ENCODE measurements at regions not wholly inside any gene's neighbourhood (a gene's known extent, or its start where the extent isn't known, plus 50 kb on each side); places are given as distances from the start of the nearest gene placed in this dataset.
A peak's percentile ranks its signal among the peaks of the same experiment; 100 is the strongest.

DNA sequence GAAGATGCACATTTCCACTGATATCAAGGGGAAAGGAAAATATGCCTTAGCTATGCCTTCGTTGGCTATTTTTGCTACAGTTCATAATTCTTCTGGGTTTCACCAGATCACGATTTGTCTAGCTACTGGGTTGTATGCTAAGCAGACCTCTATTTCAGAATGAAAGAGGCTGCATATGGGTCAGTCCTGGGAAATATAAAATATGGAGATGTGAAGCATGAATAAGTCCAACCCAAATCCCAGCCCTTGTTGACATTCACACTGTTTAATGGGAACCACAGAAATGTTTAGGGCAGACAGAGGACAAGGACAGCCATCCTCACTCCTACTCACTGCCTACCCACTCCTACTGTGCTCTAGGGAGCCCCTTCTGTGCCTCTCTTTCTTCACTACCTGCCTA, 343.2 kb upstream of the CAMK1G start:
- Mint-ChIP-seq H3K27me3 (ENCODE audit: low read depth) (peaks cover 30% of the 10 kb centered on the region), H3K4me3 (ENCODE audit: unreplicated experiment) (no peak overlapping the region), H3K4me1 (ENCODE audit: low read depth) (no peaks in the 10 kb centered on the region), H3K27ac (ENCODE audit: unreplicated experiment) (no peak overlapping the region), H3K36me3 (ENCODE audit: low read depth) (no peaks in the 10 kb centered on the region), H3K9me3 (ENCODE audit: low read depth) (no peaks in the 10 kb centered on the region)
- no peak for DNase-seq (ENCODE audit: low spot score)
- no peak for TF ChIP-seq CTCF (IDR thresholded peaks at IDR 0.05)

- Mint-ChIP-seq H3K27ac (ENCODE audit: unreplicated experiment) (no peak overlapping the region), H3K36me3 (ENCODE audit: low read depth) (no peaks in the 10 kb centered on the region), H3K4me3 (ENCODE audit: unreplicated experiment) (no peak overlapping the region), H3K9me3 (ENCODE audit: low read depth) (no peaks in the 10 kb centered on the region), H3K27me3 (ENCODE audit: low read depth) (peaks cover 32% of the 10 kb centered on the region), H3K4me1 (ENCODE audit: low read depth) (no peaks in the 10 kb centered on the region)
- no peak for TF ChIP-seq CTCF (IDR thresholded peaks at IDR 0.05)
- no peak for DNase-seq (ENCODE audit: low spot score)
These were observed 342.0 kb upstream of the CAMK1G start for GRCh38 chr1:209241487-209241886.

DNA sequence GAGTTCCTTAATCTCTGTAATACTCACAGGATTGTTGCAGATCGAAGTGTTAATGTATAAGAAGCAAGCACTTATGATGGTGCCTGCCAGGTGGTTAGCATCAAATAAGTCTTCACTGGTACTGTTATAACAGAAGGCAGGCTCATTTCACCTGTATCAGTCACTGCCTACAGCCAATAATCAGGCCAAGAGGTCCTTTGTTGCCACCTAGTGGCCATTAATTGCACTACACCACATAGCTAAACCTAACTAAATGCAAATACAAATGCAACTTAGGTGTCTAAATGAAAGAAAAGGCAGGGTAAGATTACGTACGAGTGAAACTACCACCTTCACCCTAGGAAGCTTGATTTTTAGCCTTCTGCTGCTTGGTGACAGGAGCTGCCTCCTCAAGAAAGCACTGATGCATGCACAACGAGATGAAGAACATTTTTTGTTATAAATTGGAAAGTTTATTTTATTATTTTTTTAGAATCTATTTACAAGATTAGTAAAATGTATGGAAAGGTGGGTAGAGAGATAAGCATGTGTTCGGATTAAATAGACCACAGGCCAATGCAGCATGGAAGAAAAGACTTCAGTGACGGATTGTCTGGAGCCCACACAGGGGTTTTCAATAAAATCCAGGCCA, 334.8 kb upstream of the CAMK1G start:
- DNase-seq (ENCODE audit: low spot score): no peak

DNA sequence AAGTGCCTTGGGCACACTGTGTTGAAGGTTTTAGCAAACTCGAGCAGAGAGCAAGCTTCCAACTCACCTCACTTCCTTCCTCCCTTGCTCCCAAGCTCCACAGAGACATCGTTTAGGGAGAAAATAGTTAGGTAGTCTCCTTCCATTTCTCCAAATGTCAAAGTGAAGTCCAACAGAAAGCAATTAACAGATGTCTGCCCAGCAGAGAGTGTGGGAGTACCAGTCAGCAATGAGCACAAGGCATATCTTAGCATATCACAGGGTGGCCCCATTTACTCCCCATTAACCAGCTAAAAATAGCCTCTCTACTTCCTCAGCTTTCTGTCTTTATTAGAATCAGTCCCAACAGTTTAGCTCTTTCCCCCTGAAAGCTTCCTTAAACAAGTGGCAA, 334.2 kb upstream of the CAMK1G start:
- H3K27ac Mint-ChIP-seq (ENCODE audit: unreplicated experiment): no peak overlapping the region
- H3K36me3 Mint-ChIP-seq (ENCODE audit: low read depth): no peaks in the 10 kb centered on the region
- no peak for TF ChIP-seq CTCF (IDR thresholded peaks at IDR 0.05)
- no peaks in the 10 kb centered on the region for H3K9me3 Mint-ChIP-seq (ENCODE audit: low read depth)
- peaks cover 13% of the 10 kb centered on the region for H3K27me3 Mint-ChIP-seq (ENCODE audit: low read depth)
- H3K4me1 Mint-ChIP-seq (ENCODE audit: low read depth): no peaks in the 10 kb centered on the region
- H3K4me3 Mint-ChIP-seq (ENCODE audit: unreplicated experiment): no peak overlapping the region
- DNase-seq (ENCODE audit: low spot score): no peak

More for the DNA sequence above, 334.8 kb upstream of the CAMK1G start:
- Mint-ChIP-seq H3K4me3 (ENCODE audit: unreplicated experiment) (no peak overlapping the region), H3K36me3 (ENCODE audit: low read depth) (no peaks in the 10 kb centered on the region), H3K27me3 (ENCODE audit: low read depth) (peaks cover 12% of the 10 kb centered on the region), H3K4me1 (ENCODE audit: low read depth) (no peaks in the 10 kb centered on the region), H3K27ac (ENCODE audit: unreplicated experiment) (no peak overlapping the region), H3K9me3 (ENCODE audit: low read depth) (no peaks in the 10 kb centered on the region)
- TF ChIP-seq CTCF (IDR thresholded peaks at IDR 0.05): peak; percentile 91

DNA sequence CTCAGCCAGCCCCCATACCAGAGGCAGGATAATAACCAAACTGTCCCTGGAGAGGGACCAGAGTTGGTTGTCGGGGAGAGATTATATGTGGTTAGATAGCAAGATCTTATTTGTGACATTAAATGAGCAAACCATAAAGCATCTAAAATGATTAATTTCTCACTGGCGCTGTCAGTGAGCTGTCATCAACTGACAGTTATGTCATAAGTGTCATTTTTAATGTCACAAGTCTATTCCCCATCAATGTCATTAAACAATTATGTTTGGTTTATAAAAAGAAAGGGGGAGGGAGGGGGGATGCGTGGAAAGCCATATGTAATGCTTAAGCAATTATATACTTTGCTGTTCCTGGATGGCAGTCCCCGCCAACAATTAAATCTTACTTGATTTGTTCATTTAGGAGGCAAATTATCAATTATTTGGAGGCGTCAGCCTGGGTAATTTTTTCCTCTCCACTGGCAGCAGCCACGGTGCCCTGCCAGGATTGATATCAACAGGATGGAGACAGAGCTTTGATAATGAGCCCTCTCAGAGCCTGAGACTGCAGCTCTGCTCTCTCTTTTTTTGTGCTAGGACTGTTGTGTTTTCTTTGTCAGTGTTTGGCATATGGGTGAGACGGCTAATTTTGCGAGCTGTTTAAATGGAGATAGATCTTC, 333.6 kb upstream of the CAMK1G start:
- no peak overlapping the region for H3K27ac Mint-ChIP-seq (ENCODE audit: unreplicated experiment)
- H3K4me3 Mint-ChIP-seq (ENCODE audit: unreplicated experiment): no peak overlapping the region
- peaks cover 14% of the 10 kb centered on the region for H3K27me3 Mint-ChIP-seq (ENCODE audit: low read depth)
- no peaks in the 10 kb centered on the region for H3K36me3 Mint-ChIP-seq (ENCODE audit: low read depth)
- no peak for TF ChIP-seq CTCF (IDR thresholded peaks at IDR 0.05)
- no peak for DNase-seq (ENCODE audit: low spot score)
- no peaks in the 10 kb centered on the region for H3K4me1 Mint-ChIP-seq (ENCODE audit: low read depth)
- no peaks in the 10 kb centered on the region for H3K9me3 Mint-ChIP-seq (ENCODE audit: low read depth)
